DOHH2 (cell line): ENCODE measurements at regions not wholly inside any gene's neighbourhood (a gene's known extent, or its start where the extent isn't known, plus 50 kb on each side); places are given as distances from the start of the nearest gene placed in this dataset.
"Not testable (repeated sequence)": the region's sequence is repeated elsewhere in the genome, so short reads cannot be mapped to it uniquely, and the experiment has no call there.

Source experiments
- EZH2phosphoT487 ChIP-seq: fragments of 200-600 bp; sonication (generic); IDR thresholded peaks from 2 replicates; pipeline ENCODE4 v1.6.1; 2017; ENCODE audit warnings: borderline replicate concordance, mild to moderate bottlenecking, antibody characterized with exemption, low read length, moderate library complexity, mixed read lengths
- TF ChIP-seq, protein P1 (sequence below): fragments of 200-600 bp; sonication (generic); IDR thresholded peaks from one replicate; pipeline ENCODE4 v1.5.1; 2014; ENCODE audit warnings: antibody characterized with exemption, mild to moderate bottlenecking, low read depth, low read length; ENCODE audit not compliant: poor library complexity, severe bottlenecking

DNA sequence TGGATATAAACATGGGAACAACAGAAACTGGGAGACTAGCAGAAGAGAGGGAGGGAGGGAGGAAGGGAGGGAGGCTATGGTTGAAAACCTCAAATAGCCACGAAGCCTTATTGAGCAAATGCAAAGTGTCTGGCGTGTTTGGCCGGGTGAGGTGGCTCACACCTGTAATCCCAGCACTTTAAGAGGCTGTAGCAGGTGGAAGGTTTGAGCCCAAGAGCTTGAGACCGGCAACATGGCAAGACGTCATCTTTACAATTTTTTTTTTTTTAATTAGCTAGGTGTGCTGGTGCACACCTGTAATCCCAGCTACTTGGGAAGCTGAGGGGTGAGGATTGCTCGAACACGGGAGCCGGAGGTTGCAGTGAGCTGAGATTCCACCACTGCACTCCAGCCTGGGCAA is 139.2 kb upstream of the TPTE start:
- TF ChIP-seq, protein P1, sequence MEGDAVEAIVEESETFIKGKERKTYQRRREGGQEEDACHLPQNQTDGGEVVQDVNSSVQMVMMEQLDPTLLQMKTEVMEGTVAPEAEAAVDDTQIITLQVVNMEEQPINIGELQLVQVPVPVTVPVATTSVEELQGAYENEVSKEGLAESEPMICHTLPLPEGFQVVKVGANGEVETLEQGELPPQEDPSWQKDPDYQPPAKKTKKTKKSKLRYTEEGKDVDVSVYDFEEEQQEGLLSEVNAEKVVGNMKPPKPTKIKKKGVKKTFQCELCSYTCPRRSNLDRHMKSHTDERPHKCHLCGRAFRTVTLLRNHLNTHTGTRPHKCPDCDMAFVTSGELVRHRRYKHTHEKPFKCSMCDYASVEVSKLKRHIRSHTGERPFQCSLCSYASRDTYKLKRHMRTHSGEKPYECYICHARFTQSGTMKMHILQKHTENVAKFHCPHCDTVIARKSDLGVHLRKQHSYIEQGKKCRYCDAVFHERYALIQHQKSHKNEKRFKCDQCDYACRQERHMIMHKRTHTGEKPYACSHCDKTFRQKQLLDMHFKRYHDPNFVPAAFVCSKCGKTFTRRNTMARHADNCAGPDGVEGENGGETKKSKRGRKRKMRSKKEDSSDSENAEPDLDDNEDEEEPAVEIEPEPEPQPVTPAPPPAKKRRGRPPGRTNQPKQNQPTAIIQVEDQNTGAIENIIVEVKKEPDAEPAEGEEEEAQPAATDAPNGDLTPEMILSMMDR = not testable (repeated sequence)
- TF ChIP-seq EZH2phosphoT487 = not testable (repeated sequence)
